ENCODE measurements at regions not wholly inside any gene's neighbourhood (a gene's known extent, or its start where the extent isn't known, plus 50 kb on each side); places are given as distances from the start of the nearest gene placed in this dataset.

- TF ChIP-seq, protein P1, sequence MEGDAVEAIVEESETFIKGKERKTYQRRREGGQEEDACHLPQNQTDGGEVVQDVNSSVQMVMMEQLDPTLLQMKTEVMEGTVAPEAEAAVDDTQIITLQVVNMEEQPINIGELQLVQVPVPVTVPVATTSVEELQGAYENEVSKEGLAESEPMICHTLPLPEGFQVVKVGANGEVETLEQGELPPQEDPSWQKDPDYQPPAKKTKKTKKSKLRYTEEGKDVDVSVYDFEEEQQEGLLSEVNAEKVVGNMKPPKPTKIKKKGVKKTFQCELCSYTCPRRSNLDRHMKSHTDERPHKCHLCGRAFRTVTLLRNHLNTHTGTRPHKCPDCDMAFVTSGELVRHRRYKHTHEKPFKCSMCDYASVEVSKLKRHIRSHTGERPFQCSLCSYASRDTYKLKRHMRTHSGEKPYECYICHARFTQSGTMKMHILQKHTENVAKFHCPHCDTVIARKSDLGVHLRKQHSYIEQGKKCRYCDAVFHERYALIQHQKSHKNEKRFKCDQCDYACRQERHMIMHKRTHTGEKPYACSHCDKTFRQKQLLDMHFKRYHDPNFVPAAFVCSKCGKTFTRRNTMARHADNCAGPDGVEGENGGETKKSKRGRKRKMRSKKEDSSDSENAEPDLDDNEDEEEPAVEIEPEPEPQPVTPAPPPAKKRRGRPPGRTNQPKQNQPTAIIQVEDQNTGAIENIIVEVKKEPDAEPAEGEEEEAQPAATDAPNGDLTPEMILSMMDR (IDR thresholded peaks at IDR 0.05) = no peak
- TF ChIP-seq POLR2A (IDR thresholded peaks at IDR 0.05) = no peak
Measured at GRCh38 chr2:23289671-23290070, 95.3 kb upstream of the KLHL29 start.

Data from heart left ventricle (tissue), 13 donors.